ENCODE measurements at regions not wholly inside any gene's neighbourhood (a gene's known extent, or its start where the extent isn't known, plus 50 kb on each side); places are given as distances from the start of the nearest gene placed in this dataset.
"Not testable (repeated sequence)": the region's sequence is repeated elsewhere in the genome, so short reads cannot be mapped to it uniquely, and the experiment has no call there.

DNA sequence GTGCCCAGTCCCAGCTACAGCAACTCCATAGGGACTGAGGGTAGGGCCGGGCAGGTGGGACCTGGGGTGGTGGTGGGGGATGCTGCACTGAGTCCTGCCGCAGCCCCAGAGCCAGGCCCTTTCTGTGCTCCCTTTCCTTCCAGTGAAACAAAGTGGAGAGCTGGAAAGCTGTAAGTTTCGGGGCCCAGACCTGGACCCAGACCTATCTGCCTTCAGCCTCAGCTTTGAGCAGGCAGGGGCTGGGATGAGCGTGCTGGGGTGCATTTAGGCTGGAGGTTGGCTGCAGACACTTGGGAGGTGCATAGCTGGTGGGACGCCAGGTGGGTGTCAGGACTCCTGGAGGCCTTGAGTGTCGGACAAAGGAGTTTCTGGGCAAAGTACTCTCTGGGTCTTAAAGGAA lies 92.7 kb upstream of the C1orf174 start:
- no peak for DNase-seq

DNA sequence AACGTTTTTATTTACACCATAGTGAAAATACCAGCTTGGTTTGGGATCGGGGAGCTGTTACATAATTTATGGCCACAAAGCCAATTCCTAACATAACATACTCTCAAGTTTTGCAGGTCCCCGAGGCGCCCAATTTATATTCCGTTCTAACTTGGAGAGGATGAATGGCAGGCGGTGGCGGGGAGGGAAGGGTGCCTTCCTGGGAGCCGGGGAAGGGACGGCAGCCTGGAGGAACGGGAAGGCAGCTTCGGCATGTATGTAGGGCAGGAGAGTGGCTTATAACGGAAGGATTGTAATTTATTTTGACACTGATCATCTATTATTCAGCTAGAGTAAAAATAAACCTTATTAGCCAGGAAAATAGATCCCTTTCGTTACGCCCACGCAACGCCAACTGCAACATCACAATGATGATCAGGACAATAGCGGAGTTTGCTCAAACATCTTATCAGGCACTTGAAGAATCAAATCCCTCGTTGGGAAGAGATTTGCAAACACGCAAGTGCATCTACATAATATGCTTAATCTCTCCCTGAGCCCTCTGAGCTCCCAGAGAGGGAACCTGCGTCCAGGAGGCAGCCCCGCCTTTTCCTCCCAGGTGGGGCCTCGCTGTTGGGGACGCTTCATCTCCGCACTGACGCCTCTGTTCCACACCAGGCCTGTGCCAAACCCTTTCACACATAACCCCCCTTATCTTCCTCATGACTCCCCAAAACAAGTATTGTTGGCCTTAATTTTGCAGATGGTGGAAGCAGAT lies 93.7 kb upstream of the C1orf174 start:
- DNase-seq = no peak

DNA sequence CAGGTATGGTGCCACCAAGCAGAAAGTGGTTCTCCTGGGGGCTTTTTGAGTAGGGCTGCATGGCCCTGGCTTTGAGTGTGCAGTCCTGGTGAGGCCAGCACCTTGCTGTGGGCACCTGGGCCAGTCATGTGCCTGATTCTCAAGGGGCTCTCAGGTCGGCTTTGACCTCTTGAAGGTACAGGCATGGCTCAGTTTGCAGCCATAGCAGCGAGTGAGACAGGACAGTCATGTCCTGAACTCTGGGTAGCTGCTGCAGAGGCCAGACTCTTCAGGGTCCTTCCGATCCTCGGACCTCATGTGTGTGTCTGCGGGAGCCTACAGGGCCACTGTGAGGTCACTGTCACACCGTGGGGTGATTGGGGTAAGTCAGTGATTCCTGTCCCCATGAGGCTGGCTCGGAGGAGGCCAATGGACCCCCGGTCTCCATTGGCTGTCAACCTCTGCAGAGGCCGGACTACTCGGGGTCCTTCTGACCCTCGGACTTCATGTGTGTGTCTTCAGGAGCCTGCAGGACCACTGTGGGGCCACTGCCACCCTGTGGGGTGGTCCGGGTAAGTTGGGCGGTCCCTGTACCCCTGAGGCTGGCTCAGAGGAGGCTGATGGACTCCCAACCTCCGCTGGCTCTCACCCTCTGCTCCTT lies 95.2 kb upstream of the C1orf174 start:
- DNase-seq = no peak

DNA sequence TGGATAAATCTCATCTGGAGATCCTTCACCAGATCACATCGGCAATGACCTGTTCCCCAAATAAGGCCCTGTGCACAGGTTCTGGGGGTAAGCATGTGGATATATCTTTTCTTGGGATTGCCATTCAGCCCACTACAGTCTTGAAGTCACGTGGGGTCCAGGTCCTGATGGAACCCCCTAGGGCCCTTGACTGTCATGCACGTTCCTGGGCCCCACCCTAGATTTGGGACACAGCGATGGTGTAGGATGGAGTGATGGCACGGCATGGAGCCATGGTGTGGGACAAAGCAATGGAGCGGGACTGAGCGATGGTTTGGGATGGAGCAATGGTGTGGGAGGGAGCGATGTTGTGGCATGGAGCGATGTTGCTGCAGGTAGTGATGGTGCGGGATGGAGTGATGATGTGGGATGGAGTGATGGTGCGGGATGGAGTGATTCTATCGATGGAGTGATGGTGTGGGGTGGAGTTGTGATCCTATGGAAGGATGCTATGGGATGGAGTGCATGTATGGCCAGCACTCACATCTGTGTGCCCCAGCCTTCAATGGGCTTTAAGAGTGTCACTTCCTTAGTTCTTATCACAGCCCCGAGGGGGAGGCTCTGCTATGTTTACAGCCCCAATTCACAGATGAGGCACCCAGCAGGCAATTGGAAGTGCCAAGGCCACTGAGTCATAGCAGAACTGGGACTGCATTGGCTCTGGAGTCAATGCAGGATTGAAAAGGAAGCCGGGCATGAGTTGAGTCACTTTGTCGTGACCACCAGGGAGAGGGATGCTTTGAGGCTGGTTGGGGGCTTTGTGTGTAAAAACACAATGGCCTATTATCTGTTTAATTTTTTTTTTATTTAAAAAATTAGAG lies 97.0 kb upstream of the C1orf174 start:
- no peak for DNase-seq

DNA sequence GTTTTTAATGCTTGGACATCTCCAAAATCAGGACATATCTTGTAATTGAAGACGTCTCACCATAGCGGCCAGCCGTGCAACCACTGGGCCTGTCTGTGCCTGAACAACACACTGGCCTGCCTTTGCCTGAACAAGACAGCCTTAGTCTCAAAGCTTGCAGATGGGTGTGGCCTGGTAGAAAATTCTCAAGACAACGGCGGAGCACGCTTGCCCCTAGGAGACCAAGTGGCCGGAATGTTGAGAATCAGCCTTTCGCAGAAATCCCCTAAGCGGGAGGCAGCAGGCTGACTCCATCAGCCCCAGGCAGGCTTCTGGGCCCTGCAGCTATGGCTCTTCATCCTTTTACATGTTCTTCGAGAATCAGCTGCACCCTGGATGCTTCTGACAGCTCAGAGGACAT lies 98.0 kb upstream of the C1orf174 start:
- no peak for DNase-seq

DNA sequence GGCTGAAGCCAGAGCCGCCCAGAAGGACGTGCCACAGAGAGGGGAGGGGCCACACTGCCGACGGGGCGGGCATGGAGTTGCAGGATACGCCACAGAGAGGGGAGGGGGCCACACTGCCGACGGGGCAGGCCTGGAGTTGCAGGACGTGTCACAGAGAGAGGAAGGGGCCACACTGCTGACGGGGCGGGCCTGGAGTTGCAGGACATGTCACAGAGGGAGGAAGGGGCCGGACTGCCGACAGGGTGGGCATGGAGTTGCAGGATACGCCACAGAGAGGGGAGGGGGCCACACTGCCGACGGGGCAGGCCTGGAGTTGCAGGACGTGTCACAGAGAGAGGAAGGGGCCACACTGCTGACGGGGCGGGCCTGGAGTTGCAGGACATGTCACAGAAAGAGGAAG lies 99.4 kb upstream of the C1orf174 start:
- not testable (repeated sequence) for DNase-seq

DNA sequence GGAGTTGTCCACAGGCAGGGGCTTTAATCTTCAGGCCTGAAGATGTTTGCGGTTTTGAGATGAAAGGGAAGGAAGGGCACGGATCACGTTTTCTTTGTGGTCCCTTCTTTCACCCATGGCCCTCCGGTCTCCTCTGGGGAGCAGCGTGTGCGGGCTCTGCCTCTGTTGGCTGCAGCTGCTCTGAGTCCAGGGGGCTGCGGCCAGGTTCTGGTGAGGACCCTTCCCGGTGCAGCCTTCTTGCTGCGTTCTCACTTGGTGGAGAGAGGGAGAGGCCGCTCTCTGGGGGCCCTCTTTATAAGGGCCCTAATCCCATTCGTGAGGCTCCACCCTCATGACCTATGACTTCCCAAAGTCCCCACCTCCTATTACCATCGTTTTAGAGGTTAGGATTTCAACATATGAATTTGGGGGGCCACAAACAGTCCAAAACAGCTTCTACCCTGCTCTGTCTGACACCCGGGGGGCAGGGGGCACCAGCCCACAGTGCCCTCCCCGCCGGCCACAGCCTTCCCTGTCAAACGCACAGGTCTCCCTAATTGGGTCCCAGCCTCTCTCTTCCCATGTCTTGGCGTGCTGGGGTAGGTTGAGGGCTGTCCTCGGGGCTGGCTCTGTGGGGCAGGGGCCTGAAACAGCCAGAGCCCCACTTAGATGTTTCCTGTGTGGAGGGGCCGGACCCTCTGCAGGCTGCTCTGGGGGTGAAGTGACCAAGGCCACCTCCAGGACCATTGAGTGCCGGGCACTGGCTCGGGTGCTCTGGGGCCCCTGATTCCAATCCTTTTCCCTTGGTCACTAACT lies 100.1 kb upstream of the C1orf174 start:
- no peak for DNase-seq

DNA sequence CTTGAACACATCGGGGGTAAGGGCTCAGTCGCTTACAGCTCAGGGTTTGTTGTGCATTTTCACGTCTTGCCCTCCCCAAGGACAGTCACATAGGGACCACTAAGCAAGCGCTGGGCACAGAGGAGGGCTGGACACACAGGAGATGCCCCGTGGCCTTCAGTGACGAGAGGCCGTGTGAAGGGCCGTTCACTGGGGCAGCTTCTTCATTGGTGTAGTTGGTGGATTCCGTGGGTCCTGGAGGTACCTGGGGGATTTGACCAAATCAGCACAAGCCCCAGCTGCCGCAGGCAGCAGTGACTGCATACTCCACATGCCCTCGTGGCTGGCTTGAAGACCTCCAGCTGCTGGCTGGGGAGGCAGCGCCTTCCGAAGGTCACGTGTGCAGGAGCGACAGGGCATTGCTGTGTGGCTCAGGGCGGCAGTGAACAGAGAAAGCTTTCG lies 100.8 kb upstream of the C1orf174 start:
- DNase-seq = no peak

DNA sequence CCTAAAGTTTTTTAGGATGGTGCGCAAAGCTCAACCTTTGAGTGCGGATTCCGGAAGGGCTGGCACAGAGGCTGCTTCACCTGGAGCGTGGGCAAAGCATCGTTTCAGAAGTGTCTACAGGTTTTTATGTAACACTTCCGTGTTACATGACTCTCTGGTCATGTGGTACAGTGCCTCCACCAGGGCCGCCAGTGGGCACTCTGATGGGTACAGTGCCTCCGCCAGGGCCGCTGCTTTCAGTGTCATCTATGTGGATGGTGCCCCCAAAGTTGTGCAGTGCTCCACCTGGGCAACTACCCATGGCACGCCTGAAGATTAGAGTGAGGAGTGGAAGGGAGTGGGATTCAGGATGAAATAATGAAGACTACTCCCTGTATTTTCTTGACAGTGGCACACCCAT lies 101.4 kb upstream of the C1orf174 start:
- no peak for DNase-seq

DNA sequence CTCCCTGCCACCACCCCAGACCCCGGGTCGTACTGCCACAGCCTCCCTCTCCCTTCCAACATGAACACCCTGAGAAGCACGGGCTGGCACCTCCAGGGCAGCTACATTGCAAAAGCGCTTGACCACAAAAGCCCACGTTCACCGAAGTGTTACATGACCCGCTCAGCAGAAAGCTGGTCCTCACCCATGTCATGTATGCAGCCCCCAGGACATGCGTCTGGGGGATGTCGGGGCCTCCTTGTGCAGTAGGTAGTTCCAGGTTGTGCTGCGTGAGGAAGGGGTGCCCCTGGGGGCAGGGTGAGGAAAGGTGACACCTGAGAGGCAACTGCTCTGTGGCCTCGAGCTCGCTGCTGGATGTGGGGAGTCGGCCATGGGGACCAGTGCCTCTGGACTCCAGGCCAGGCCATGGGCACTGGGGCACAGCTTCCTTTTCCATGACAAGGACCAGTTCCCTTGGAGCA lies 102.0 kb upstream of the C1orf174 start:
- DNase-seq = no peak

DNA sequence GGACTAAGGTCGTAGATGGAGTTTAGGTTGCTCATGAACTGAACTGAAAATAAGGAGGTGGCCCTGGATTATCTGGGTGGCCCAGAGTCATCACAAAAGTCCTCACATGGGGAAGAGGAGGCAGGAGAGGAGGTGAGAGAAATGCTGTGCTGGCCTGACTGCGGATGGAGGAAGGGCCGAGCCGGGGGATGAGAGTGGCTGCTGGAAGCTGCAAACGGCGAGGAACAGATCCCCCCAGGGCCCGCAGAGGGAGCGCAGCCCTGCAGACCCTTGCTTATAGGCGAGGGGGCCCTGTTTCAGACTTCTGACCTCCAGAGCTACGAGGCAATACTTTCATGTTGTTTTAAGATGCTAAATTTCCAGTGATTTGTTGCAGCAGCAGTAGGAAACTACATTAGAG lies 102.7 kb upstream of the C1orf174 start:
- DNase-seq = no peak

DNA sequence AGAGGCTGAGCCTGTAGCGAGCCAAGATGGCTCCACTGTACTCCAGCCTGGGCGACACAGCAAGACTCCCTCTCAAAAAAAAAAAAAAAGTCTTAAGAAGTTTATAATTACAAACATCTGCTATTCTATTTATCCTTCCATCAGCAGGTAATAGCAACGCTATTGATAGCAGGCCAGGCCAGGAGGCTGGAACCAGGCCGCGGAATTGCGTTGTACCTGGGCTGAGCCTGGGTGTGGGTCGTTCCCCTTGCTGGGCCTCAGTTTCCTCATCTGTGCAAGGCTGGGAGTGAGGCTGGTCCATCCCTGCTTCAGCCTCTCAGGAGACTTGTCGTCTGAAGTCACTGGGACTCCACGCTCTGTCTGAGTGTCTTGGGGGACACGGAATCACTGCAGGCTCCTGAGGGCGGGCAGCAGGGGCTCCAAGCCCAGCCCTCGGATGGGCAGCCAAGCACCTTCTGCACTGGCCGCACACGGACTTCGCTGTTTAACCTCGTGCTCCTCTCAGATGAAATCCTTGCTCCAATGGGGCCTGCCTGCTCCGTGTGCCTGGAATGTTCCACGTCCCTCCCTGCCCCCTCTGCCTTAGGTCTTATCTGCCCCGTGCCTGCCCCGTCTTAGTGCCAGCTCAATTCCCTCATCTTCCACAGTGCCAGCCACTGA lies 103.9 kb upstream of the C1orf174 start:
- no peak for DNase-seq

DNA sequence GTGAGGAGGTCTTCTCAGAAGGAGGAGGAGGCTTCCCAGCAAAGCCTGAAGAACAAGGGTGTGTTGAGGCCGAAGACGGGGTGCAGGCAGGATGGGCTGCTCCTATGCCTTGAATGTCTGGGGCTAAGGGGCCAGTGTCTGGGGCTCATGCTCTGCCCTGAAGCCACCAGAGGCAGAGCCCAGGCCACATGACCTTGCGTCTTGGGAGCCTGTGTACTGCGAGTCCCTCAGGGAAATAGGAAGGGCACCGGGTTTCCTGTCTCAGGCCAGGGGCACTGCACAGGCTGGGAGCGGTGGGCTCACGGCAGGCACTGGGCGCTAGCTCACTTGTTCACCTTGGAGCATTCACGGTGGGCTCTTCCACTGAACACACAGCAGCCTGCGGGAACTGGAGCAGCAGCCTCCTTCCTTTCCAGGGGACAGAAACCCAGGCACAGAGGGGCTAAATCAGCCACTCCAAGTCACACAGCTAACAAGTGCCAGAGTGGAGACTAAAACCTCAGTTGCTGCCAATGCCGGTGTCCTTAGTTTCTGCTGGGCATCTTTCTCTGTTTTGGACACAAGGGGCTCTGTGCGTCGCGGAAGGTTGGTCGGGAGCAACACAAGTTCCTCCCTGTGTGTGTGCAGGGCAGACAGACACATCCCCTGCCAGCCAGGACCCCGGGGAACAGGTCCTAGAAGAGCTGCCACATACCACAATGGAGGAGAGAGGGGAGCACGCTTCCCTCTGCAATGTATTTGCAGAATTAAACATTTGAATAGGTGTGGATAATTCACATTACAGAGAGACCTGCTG lies 104.8 kb upstream of the C1orf174 start:
- DNase-seq = no peak

DNA sequence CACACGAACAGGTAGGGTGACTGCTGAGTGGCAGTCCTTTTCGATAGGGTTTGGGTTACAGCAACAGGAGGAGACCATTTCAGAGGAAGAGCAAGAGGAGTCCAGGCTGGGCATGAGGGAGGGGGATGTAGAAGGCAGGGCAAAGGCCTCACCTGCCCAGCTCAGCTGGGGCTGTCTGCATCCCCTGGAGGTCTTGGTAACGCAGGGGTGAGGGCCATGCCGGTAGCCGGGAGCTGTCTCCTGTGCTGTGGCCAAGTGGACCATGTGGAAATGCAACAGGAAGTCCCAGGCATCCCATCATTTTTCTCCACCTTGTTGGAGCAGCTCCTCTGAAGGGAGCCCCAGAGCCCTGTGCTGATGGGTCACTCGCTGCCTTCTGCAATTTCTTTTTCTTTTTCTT lies 105.4 kb upstream of the C1orf174 start:
- no peak for DNase-seq

DNA sequence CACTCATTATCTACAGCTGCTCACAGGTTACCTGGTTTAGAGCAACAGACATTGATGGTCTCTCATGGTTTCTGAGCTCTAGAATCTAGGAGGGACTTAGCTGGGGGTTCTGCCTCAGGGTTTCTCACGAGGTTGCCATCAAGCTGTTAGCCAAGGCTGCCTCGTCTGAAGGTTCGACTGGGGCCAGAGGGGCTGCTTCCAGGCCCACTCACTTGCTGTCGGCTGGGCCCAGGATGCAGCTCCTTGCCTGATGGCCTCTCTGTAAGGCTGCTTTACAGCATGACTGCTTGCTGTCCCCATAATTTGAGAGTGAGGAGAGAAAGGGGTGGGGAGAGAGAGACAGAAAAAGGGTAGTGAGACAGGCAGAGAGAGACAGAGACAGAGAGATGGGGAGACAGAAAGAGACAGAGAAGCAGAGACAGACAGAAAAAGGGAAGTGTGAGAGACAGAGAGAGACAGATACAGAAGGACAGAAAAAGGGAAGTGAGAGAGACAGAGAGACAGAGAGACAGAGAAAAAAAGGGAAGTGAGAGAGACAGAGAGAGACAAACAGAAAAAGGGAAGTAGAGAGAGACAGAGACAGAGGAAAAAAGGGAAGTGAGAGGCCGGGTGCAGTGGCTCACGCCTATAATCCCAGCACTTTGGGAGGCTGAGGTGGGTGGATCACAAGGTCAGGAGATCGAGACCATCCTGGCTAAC lies 106.8 kb upstream of the C1orf174 start:
- no peak for DNase-seq

DNA sequence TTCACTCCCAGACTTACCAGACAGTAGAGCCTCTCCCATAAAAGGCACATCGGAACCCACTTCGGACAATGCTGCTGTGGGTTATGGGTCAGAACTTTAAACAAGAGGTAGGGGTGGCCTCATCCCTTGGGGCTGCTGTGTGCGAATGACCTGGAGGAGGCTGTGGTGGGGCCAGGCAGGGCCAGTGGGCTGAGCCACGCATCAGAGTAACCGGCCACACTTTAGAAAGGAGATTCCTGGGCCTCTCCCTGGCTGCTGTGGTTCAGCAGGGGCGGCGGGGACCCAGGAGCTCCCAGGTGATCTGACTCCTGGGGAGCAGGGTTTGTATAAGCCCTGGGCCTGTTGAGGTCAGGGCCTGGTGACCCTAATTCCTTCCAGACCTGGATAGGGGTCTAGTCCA lies 110.2 kb upstream of the C1orf174 start:
- DNase-seq = no peak

DNA sequence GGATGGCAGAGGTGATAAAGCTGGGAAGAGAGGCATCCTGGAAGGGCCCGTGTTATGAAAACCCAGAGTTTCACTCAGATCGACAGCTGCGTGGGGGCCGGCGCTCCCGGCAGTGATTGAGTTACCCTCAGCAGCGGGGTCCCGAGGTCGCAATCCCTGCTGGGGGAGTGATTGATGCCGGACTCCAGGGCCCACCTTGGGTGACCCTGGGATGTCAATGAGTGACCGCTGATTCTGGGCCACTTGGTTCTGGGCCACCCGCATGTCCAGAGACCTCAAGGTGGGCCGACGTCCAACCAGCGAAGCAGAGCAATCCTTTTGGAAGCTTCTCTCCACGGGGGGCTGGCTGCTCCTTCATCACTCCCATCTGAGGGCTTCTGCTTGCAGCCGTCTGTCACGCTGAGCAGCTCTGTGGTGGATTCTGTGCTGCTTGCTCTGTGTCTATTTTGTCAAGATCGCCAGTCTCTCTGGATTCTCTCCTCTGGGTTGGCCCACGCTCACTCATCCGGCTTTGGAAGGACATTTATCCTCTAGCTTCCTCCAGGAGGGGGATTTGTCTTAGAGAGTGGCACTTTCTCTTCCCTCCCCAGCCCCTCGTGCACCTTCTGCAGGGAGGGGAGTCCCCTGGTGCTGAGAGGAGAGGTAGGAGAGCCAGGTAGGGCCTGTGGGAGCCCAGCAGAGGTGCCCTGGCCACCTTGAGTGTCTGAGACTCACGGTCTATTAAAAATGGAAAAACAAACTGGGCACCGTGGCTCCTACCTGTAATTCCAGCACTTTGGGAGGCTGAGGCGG lies 110.9 kb upstream of the C1orf174 start:
- no peak for DNase-seq

DNA sequence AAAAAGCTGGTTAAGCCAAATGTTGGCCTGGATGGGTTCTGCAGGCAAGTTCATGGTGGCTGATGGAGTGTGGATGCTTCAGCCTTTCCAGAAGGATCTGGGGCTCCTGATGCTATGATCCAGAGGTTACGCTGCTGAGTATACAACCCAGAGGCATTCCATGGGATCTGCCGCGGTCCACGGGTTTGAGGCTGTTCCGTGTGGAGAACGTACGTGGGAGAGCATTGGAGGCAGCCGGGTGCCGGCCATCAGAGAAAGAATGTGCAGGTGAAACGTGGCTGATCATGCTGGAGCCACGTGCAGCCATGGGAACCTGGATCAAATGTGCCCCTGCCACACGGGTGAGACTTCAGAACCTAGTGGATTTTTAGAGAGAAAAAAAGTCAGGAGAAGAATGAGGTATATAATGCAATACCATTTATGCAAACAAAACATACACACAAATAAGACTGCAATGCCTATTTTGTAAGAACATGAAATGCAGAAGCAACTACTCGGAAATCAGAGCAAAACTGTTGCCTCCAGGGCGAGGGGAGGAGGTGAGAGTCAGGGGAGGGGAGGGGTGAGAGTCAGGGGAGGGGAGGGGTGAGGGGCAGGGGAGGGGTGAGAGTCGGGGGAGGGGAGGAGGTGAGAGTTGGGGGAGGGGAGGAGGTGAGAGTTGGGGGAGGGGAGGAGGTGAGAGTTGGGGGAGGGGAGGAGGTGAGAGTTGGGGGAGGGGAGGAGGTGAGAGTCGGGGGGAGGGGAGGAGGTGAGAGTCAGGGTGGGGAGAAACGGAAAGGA lies 116.5 kb upstream of the C1orf174 start:
- no peak for DNase-seq

All from NCI-H510A treated with DMSO at 0.1 percent for 48 hours (cell line).